ENCODE measurements at regions not wholly inside any gene's neighbourhood (a gene's known extent, or its start where the extent isn't known, plus 50 kb on each side); places are given as distances from the start of the nearest gene placed in this dataset.

GRCh38 chr4:185916683-185917082 is 104.7 kb upstream of the SORBS2 start:
- TF ChIP-seq MYC (IDR thresholded peaks at IDR 0.05; ENCODE audit: low read depth, low read length) (no peak), CTCF (IDR thresholded peaks at IDR 0.05; ENCODE audit: low read depth, low read length) (no peak), POLR2A (IDR thresholded peaks at IDR 0.05; ENCODE audit: extremely low read depth, insufficient read length) (no peak)
- no peak overlapping the region for H3K4me3 ChIP-seq (ENCODE audit: low read depth, low read length)
- no peak for DNase-seq (ENCODE audit: low read depth)

GRCh38 chr4:185919107-185919506 is 107.1 kb upstream of the SORBS2 start:
- DNase-seq (ENCODE audit: low read depth), result no peak
- H3K4me3 ChIP-seq (ENCODE audit: low read depth, low read length), result no peak overlapping the region
- TF ChIP-seq POLR2A (IDR thresholded peaks at IDR 0.05; ENCODE audit: extremely low read depth, insufficient read length) (no peak), CTCF (IDR thresholded peaks at IDR 0.05; ENCODE audit: low read depth, low read length) (no peak), MYC (IDR thresholded peaks at IDR 0.05; ENCODE audit: low read depth, low read length) (no peak), MAX (IDR thresholded peaks at IDR 0.05; ENCODE audit: low read depth, low read length) (no peak)

- TF ChIP-seq MYC (IDR thresholded peaks at IDR 0.05; ENCODE audit: low read depth, low read length) (no peak), CTCF (IDR thresholded peaks at IDR 0.05; ENCODE audit: low read depth, low read length) (no peak), MAX (IDR thresholded peaks at IDR 0.05; ENCODE audit: low read depth, low read length) (no peak), POLR2A (IDR thresholded peaks at IDR 0.05; ENCODE audit: extremely low read depth, insufficient read length) (no peak)
- no peak for DNase-seq (ENCODE audit: low read depth)
- no peak overlapping the region for H3K4me3 ChIP-seq (ENCODE audit: low read depth, low read length)
Observed at GRCh38 chr4:185920171-185920570, 108.2 kb upstream of the SORBS2 start.

GRCh38 chr4:185920691-185921260 is 108.8 kb upstream of the SORBS2 start:
- no peak for DNase-seq (ENCODE audit: low read depth)

GRCh38 chr4:185921583-185922555 is 109.9 kb upstream of the SORBS2 start:
- DNase-seq (ENCODE audit: low read depth), result no peak
- TF ChIP-seq MYC (IDR thresholded peaks at IDR 0.05; ENCODE audit: low read depth, low read length) (no peak), CTCF (IDR thresholded peaks at IDR 0.05; ENCODE audit: low read depth, low read length) (no peak), MAX (IDR thresholded peaks at IDR 0.05; ENCODE audit: low read depth, low read length) (no peak), POLR2A (IDR thresholded peaks at IDR 0.05; ENCODE audit: extremely low read depth, insufficient read length) (no peak)
- H3K4me3 ChIP-seq (ENCODE audit: low read depth, low read length), result no peak overlapping the region

More at GRCh38 chr4:185920691-185921260, 108.8 kb upstream of the SORBS2 start:
- no peak overlapping the region for H3K4me3 ChIP-seq (ENCODE audit: low read depth, low read length)
- TF ChIP-seq CTCF (IDR thresholded peaks at IDR 0.05; ENCODE audit: low read depth, low read length) (no peak), POLR2A (IDR thresholded peaks at IDR 0.05; ENCODE audit: extremely low read depth, insufficient read length) (no peak), MYC (IDR thresholded peaks at IDR 0.05; ENCODE audit: low read depth, low read length) (no peak), MAX (IDR thresholded peaks at IDR 0.05; ENCODE audit: low read depth, low read length) (no peak)

Data from NB4 (cell line).